ENCODE measurements at regions not wholly inside any gene's neighbourhood (a gene's known extent, or its start where the extent isn't known, plus 50 kb on each side); places are given as distances from the start of the nearest gene placed in this dataset.

- no peak for DNase-seq (ENCODE audit: low read depth)
- Histone ChIP-seq H3K36me3 (ENCODE audit: control insufficient read depth, insufficient read depth, low read length) (no peaks in the 10 kb centered on the region), H3K27me3 (ENCODE audit: control insufficient read depth, insufficient read depth, low read length) (no peaks in the 10 kb centered on the region), H3K4me3 (ENCODE audit: low read depth, low read length) (no peak overlapping the region)
- TF ChIP-seq CTCF (IDR thresholded peaks at IDR 0.05; ENCODE audit: insufficient read depth, low read length, poor library complexity, severe bottlenecking) = no peak
Measured at GRCh38 chr18:41875094-41875780, 79.8 kb upstream of the PIK3C3 start.

GRCh38 chr18:41873730-41874129 is 81.3 kb upstream of the PIK3C3 start:
- no peak for DNase-seq (ENCODE audit: low read depth)
- TF ChIP-seq CTCF (IDR thresholded peaks at IDR 0.05; ENCODE audit: insufficient read depth, low read length, poor library complexity, severe bottlenecking) = no peak

GRCh38 chr18:41872206-41872605 is 82.8 kb upstream of the PIK3C3 start:
- no peak overlapping the region for H3K4me3 ChIP-seq (ENCODE audit: low read depth, low read length)
- no peak for DNase-seq (ENCODE audit: low read depth)
- H3K36me3 ChIP-seq (ENCODE audit: control insufficient read depth, insufficient read depth, low read length) = no peaks in the 10 kb centered on the region
- no peak for TF ChIP-seq CTCF (IDR thresholded peaks at IDR 0.05; ENCODE audit: insufficient read depth, low read length, poor library complexity, severe bottlenecking)
- no peaks in the 10 kb centered on the region for H3K27me3 ChIP-seq (ENCODE audit: control insufficient read depth, insufficient read depth, low read length)

More at GRCh38 chr18:41873730-41874129, 81.3 kb upstream of the PIK3C3 start:
- Histone ChIP-seq H3K4me3 (ENCODE audit: low read depth, low read length) (no peak overlapping the region), H3K27me3 (ENCODE audit: control insufficient read depth, insufficient read depth, low read length) (no peaks in the 10 kb centered on the region), H3K36me3 (ENCODE audit: control insufficient read depth, insufficient read depth, low read length) (no peaks in the 10 kb centered on the region)

- TF ChIP-seq CTCF (IDR thresholded peaks at IDR 0.05; ENCODE audit: insufficient read depth, low read length, poor library complexity, severe bottlenecking) = no peak
- Histone ChIP-seq H3K27me3 (ENCODE audit: control insufficient read depth, insufficient read depth, low read length) (no peaks in the 10 kb centered on the region), H3K36me3 (ENCODE audit: control insufficient read depth, insufficient read depth, low read length) (no peaks in the 10 kb centered on the region), H3K4me3 (ENCODE audit: low read depth, low read length) (no peak overlapping the region)
- no peak for DNase-seq (ENCODE audit: low read depth)
Measured at GRCh38 chr18:41871229-41872000, 83.6 kb upstream of the PIK3C3 start.

GRCh38 chr18:41870817-41871216 is 84.2 kb upstream of the PIK3C3 start:
- H3K4me3 ChIP-seq (ENCODE audit: low read depth, low read length) = no peak overlapping the region
- no peak for TF ChIP-seq CTCF (IDR thresholded peaks at IDR 0.05; ENCODE audit: insufficient read depth, low read length, poor library complexity, severe bottlenecking)
- no peaks in the 10 kb centered on the region for H3K27me3 ChIP-seq (ENCODE audit: control insufficient read depth, insufficient read depth, low read length)
- no peak for DNase-seq (ENCODE audit: low read depth)
- H3K36me3 ChIP-seq (ENCODE audit: control insufficient read depth, insufficient read depth, low read length) = no peaks in the 10 kb centered on the region

Measured in kidney epithelial cell (primary cell).